Neural progenitor cell (in vitro differentiated cells): ENCODE measurements at regions not wholly inside any gene's neighbourhood (a gene's known extent, or its start where the extent isn't known, plus 50 kb on each side); places are given as distances from the start of the nearest gene placed in this dataset.

ENCODE experiments used
- DNase-seq: peaks from one replicate; pipeline ENCODE4 v3.0.0-alpha.2; 2016; ENCODE audit warnings: low spot score
- H2AFZ ChIP-seq: fragments of 200-600 bp; sonication (generic); replicated peaks from 2 replicates; pipeline ENCODE4 v1.6.1; 2016; ENCODE audit warnings: antibody characterized with exemption
- H3F3A ChIP-seq: fragments of 200-600 bp; sonication (generic); 2 replicates; pipeline ENCODE4 v1.6.1; 2016; ENCODE audit warnings: antibody characterized with exemption, low read depth
- H3K27ac ChIP-seq: fragments of 200-600 bp; sonication (generic); 2 replicates; pipeline ENCODE4 v1.5.1; 2016; ENCODE audit warnings: mild to moderate bottlenecking
- H3K27me3 ChIP-seq: fragments of 200-600 bp; sonication (generic); 2 replicates; pipeline ENCODE4 v1.6.1; 2016; ENCODE audit warnings: mild to moderate bottlenecking, moderate library complexity
- H3K36me3 ChIP-seq: fragments of 200-600 bp; sonication (generic); 2 replicates; pipeline ENCODE4 v1.5.1; 2016
- H3K4me1 ChIP-seq: fragments of 200-600 bp; sonication (generic); 2 replicates; pipeline ENCODE4 v1.6.1; 2016; ENCODE audit warnings: mixed run types
- H3K4me2 ChIP-seq: fragments of 200-600 bp; sonication (generic); 2 replicates; pipeline ENCODE4 v1.6.1; 2016
- H3K4me3 ChIP-seq: fragments of 200-600 bp; sonication (generic); 2 replicates; pipeline ENCODE4 v1.5.1; 2016
- H3K79me2 ChIP-seq: fragments of 200-600 bp; sonication (generic); 2 replicates; pipeline ENCODE4 v1.6.1; 2016; ENCODE audit warnings: low read depth
- H3K9ac ChIP-seq: fragments of 200-600 bp; sonication (generic); 2 replicates; pipeline ENCODE4 v1.6.1; 2016
- H3K9me3 ChIP-seq: fragments of 200-600 bp; sonication (generic); 2 replicates; pipeline ENCODE4 v1.5.1; 2016; ENCODE audit warnings: low read depth
- H4K20me1 ChIP-seq: fragments of 200-600 bp; sonication (generic); 2 replicates; pipeline ENCODE4 v1.6.1; 2016; ENCODE audit warnings: low read depth
- H3K27ac Mint-ChIP-seq: 3 replicates; pipeline ENCODE4 v1.8.0; 2021; ENCODE audit warnings: mixed read lengths
- H3K27me3 Mint-ChIP-seq: 2 replicates; pipeline ENCODE4 v1.8.0; 2022; ENCODE audit warnings: low read depth, mild to moderate bottlenecking, inconsistent platforms, moderate library complexity, mixed read lengths; ENCODE audit not compliant: insufficient read depth
- H3K36me3 Mint-ChIP-seq: 3 replicates; pipeline ENCODE4 v1.8.0; 2021; ENCODE audit warnings: mixed read lengths
- H3K4me1 Mint-ChIP-seq: 3 replicates; pipeline ENCODE4 v1.8.0; 2021; ENCODE audit warnings: mixed read lengths
- H3K4me3 Mint-ChIP-seq: 3 replicates; pipeline ENCODE4 v1.8.0; 2021; ENCODE audit warnings: mild to moderate bottlenecking, moderate library complexity, mixed read lengths
- H3K9me3 Mint-ChIP-seq: 3 replicates; pipeline ENCODE4 v1.8.0; 2020; ENCODE audit warnings: mixed read lengths
- EZH2 ChIP-seq: fragments of 200-600 bp; sonication (generic); IDR thresholded peaks from 2 replicates; pipeline ENCODE4 v1.6.1; 2017; ENCODE audit warnings: antibody characterized with exemption, mild to moderate bottlenecking, moderate library complexity
- EZH2phosphoT487 ChIP-seq: fragments of 200-600 bp; sonication (generic); IDR thresholded peaks from 2 replicates; pipeline ENCODE4 v1.6.1; 2017; ENCODE audit warnings: antibody characterized with exemption
- TF ChIP-seq, protein P1 (sequence below): fragments of 200-600 bp; sonication (generic); IDR thresholded peaks from 2 replicates; pipeline ENCODE4 v1.5.1; 2017; ENCODE audit warnings: antibody characterized with exemption, mild to moderate bottlenecking

DNA sequence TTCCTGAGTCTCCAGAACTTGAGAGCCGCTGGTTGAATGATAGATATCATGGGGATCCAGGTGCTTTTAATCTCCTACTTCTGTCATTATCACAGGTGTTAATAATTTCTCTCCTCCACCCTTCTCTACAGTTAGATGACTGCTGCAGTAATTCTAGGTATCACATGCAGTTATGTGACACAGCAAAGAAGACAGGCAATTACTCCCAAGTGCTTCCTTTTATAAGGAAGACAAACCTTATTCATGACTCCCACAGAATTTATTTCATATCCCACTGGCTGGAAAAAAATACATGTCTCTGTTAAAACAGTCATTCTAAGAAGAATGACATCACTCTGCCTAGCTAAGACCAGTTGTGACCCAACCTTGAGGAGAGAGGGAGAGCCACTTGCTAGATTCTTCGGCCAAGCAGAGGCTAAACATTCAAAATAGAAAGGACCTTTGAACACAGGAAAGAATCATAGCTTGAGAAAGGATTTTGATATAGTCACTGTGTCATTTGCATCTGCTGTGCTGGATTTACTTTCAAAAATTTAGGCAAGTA, 500.6 kb downstream of the SI start:
- no peak for DNase-seq
- no peaks in the 10 kb centered on the region for H3K36me3 Mint-ChIP-seq
- H3K4me2 ChIP-seq = no peak overlapping the region
- no peak overlapping the region for H3K27ac Mint-ChIP-seq
- H3K36me3 ChIP-seq = no peaks in the 10 kb centered on the region
- no peaks in the 10 kb centered on the region for H3K9me3 Mint-ChIP-seq
- H3F3A ChIP-seq = no peaks in the 10 kb centered on the region
- H2AFZ ChIP-seq = no peak overlapping the region
- no peaks in the 10 kb centered on the region for H3K4me1 Mint-ChIP-seq
- H3K4me3 Mint-ChIP-seq = no peak overlapping the region
- H3K4me3 ChIP-seq = no peak overlapping the region
- no peaks in the 10 kb centered on the region for H4K20me1 ChIP-seq
- no peaks in the 10 kb centered on the region for H3K9me3 ChIP-seq
- H3K27me3 Mint-ChIP-seq = no peaks in the 10 kb centered on the region
- no peak overlapping the region for H3K9ac ChIP-seq
- H3K27me3 ChIP-seq = no peaks in the 10 kb centered on the region
- H3K79me2 ChIP-seq = no peaks in the 10 kb centered on the region
- H3K4me1 ChIP-seq = no peaks in the 10 kb centered on the region
- TF ChIP-seq EZH2phosphoT487 = no peak
- TF ChIP-seq EZH2 = no peak
- TF ChIP-seq, protein P1, sequence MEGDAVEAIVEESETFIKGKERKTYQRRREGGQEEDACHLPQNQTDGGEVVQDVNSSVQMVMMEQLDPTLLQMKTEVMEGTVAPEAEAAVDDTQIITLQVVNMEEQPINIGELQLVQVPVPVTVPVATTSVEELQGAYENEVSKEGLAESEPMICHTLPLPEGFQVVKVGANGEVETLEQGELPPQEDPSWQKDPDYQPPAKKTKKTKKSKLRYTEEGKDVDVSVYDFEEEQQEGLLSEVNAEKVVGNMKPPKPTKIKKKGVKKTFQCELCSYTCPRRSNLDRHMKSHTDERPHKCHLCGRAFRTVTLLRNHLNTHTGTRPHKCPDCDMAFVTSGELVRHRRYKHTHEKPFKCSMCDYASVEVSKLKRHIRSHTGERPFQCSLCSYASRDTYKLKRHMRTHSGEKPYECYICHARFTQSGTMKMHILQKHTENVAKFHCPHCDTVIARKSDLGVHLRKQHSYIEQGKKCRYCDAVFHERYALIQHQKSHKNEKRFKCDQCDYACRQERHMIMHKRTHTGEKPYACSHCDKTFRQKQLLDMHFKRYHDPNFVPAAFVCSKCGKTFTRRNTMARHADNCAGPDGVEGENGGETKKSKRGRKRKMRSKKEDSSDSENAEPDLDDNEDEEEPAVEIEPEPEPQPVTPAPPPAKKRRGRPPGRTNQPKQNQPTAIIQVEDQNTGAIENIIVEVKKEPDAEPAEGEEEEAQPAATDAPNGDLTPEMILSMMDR = no peak
- no peak overlapping the region for H3K27ac ChIP-seq

DNA sequence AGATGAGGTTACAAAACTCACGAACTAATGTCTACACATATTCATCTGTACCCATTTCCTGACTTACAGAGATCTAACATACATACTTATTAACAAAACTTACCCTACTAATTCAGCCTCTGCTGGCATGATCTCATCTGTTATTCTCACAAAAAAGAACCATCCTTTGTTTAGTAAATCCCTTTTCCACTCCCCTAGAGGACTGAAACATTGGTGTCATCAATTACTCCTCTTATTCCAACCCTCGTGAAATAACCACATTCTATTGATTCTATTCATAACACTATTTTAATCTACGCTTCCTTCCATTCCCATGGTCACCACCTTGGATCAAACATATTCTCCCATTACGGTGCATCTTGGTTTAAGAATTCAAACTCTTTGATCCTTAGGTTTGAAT, 505.9 kb downstream of the SI start:
- H3K9me3 Mint-ChIP-seq = no peaks in the 10 kb centered on the region
- H3K9me3 ChIP-seq = no peaks in the 10 kb centered on the region

DNA sequence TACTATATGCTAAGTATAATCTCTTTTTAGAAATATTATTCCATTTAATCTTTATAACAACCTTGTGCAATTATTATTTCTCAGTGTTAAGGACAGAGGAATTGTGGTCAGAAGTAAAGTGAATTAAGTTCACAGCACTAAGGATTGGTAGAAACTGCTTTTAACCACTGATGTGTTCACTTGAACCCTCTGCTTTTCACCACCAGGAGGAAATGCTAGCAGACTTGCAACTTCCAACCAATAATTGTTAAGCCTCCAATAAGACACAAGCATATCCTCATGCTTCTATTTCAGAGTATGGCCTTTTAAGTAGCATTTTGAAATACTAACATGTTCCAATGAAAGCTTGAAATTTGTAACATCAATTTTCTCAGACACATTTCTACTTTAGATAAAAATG, 527.4 kb downstream of the SI start:
- DNase-seq = no peak
- H3K4me2 ChIP-seq = no peak overlapping the region
- H4K20me1 ChIP-seq = no peaks in the 10 kb centered on the region
- H3K27me3 Mint-ChIP-seq = no peaks in the 10 kb centered on the region
- H3K9me3 Mint-ChIP-seq = no peaks in the 10 kb centered on the region
- no peak for TF ChIP-seq EZH2phosphoT487
- no peak for TF ChIP-seq EZH2
- TF ChIP-seq, protein P1 = peak; percentile 40
- no peaks in the 10 kb centered on the region for H3F3A ChIP-seq
- no peak overlapping the region for H2AFZ ChIP-seq
- no peaks in the 10 kb centered on the region for H3K36me3 Mint-ChIP-seq
- H3K9me3 ChIP-seq = no peaks in the 10 kb centered on the region
- H3K9ac ChIP-seq = no peak overlapping the region
- H3K27me3 ChIP-seq = no peaks in the 10 kb centered on the region
- no peak overlapping the region for H3K27ac Mint-ChIP-seq
- no peaks in the 10 kb centered on the region for H3K79me2 ChIP-seq
- no peaks in the 10 kb centered on the region for H3K36me3 ChIP-seq
- no peak overlapping the region for H3K4me3 ChIP-seq
- no peak overlapping the region for H3K27ac ChIP-seq
- H3K4me1 ChIP-seq = no peaks in the 10 kb centered on the region
- H3K4me1 Mint-ChIP-seq = no peaks in the 10 kb centered on the region
- H3K4me3 Mint-ChIP-seq = no peak overlapping the region

More for the DNA sequence above, 505.9 kb downstream of the SI start:
- Histone ChIP-seq H3K36me3 (no peaks in the 10 kb centered on the region), H3K4me1 (no peaks in the 10 kb centered on the region), H4K20me1 (no peaks in the 10 kb centered on the region), H3F3A (no peaks in the 10 kb centered on the region), H3K9ac (no peak overlapping the region), H3K4me2 (no peak overlapping the region), H3K27ac (no peak overlapping the region), H3K27me3 (no peaks in the 10 kb centered on the region), H2AFZ (no peak overlapping the region), H3K4me3 (no peak overlapping the region), H3K79me2 (no peaks in the 10 kb centered on the region)
- no peak overlapping the region for H3K4me3 Mint-ChIP-seq
- no peak overlapping the region for H3K27ac Mint-ChIP-seq
- peaks cover 3% of the 10 kb centered on the region for H3K4me1 Mint-ChIP-seq
- DNase-seq = no peak
- no peaks in the 10 kb centered on the region for H3K36me3 Mint-ChIP-seq
- no peaks in the 10 kb centered on the region for H3K27me3 Mint-ChIP-seq
- TF ChIP-seq EZH2phosphoT487 (no peak), EZH2 (no peak)
- TF ChIP-seq, protein P1 = no peak
